Activated CD4-positive, alpha-beta T cell treated with anti-CD3 and anti-CD28 coated beads, Interleukin-2, amount 10 ng/mL, durations not matched to agents 7 days and 5 days (primary cell): ENCODE measurements at regions not wholly inside any gene's neighbourhood (a gene's known extent, or its start where the extent isn't known, plus 50 kb on each side); places are given as distances from the start of the nearest gene placed in this dataset.
"Not testable (repeated sequence)": the region's sequence is repeated elsewhere in the genome, so short reads cannot be mapped to it uniquely, and the experiment has no call there.

Experiments used
- CTCF ChIA-PET: fragments of 350-600 bp; sonication (Branson Sonifier 250); formaldehyde crosslinking; loops from one replicate; lab custom pipeline; 2021; ENCODE audit warnings: antibody characterized with exemption; lab: Charles Lee
- POLR2A ChIA-PET: fragments of 350-600 bp; sonication (Branson Sonifier 250); formaldehyde crosslinking; loops from one replicate; lab custom pipeline; 2021; ENCODE audit warnings: antibody characterized with exemption; lab: Charles Lee
- DNase-seq: peaks from one replicate; pipeline ENCODE4 v3.0.0-alpha.2; 2020
- H3K27ac Mint-ChIP-seq: one replicate; pipeline ENCODE4 v1.8.0; 2021; ENCODE audit warnings: mild to moderate bottlenecking, moderate library complexity, mixed read lengths
- H3K27me3 Mint-ChIP-seq: one replicate; pipeline ENCODE4 v1.8.0; 2021; ENCODE audit warnings: mixed read lengths
- H3K36me3 Mint-ChIP-seq: one replicate; pipeline ENCODE4 v1.8.0; 2021; ENCODE audit warnings: low read depth, mixed read lengths
- H3K4me1 Mint-ChIP-seq: one replicate; pipeline ENCODE4 v1.8.0; 2021; ENCODE audit warnings: mixed read lengths
- H3K4me3 Mint-ChIP-seq: one replicate; pipeline ENCODE4 v1.8.0; 2021; ENCODE audit warnings: mild to moderate bottlenecking, moderate library complexity, mixed read lengths
- H3K9me3 Mint-ChIP-seq: one replicate; pipeline ENCODE4 v1.8.0; 2021; ENCODE audit warnings: mixed read lengths

DNA sequence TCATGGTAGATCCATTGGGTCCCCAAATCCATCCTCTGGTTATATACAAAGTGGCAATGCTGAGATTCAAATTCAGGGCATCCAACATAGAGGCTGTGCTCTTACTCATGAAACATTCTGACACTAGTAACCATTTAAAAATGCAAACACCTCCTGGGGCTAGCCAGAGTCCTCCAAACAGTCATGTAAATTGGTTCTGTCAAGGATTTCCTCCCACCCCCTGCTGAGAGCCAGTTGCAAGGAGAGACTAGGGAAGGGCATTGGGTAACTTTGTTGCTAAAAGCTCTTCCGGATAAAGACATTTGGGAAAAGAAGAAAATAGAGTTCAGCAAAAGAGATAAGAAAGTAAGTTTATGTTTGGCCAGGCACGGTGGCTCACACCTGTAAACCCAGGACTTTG lies 58.3 kb downstream of the ART5 start:
- H3K4me3 Mint-ChIP-seq, H3K9me3 Mint-ChIP-seq, H3K4me1 Mint-ChIP-seq, CTCF ChIA-PET, POLR2A ChIA-PET, H3K27ac Mint-ChIP-seq, DNase-seq, H3K36me3 Mint-ChIP-seq: not testable (repeated sequence)
- H3K27me3 Mint-ChIP-seq: peaks cover 52% of the 10 kb centered on the region

- peaks cover 44% of the 10 kb centered on the region for H3K27me3 Mint-ChIP-seq
- H3K36me3 Mint-ChIP-seq, H3K9me3 Mint-ChIP-seq, CTCF ChIA-PET, H3K27ac Mint-ChIP-seq, H3K4me1 Mint-ChIP-seq, DNase-seq, POLR2A ChIA-PET: not testable (repeated sequence)
- H3K4me3 Mint-ChIP-seq: peak overlapping the region; percentile 8
Measured at GRCh38 chr11:3581389-3581725, 60.4 kb downstream of the ART5 start.

- POLR2A ChIA-PET, H3K4me3 Mint-ChIP-seq: not testable (repeated sequence)
- peaks cover 44% of the 10 kb centered on the region for H3K27me3 Mint-ChIP-seq
Measured at GRCh38 chr11:3580487-3581388, 61.1 kb downstream of the ART5 start.

DNA sequence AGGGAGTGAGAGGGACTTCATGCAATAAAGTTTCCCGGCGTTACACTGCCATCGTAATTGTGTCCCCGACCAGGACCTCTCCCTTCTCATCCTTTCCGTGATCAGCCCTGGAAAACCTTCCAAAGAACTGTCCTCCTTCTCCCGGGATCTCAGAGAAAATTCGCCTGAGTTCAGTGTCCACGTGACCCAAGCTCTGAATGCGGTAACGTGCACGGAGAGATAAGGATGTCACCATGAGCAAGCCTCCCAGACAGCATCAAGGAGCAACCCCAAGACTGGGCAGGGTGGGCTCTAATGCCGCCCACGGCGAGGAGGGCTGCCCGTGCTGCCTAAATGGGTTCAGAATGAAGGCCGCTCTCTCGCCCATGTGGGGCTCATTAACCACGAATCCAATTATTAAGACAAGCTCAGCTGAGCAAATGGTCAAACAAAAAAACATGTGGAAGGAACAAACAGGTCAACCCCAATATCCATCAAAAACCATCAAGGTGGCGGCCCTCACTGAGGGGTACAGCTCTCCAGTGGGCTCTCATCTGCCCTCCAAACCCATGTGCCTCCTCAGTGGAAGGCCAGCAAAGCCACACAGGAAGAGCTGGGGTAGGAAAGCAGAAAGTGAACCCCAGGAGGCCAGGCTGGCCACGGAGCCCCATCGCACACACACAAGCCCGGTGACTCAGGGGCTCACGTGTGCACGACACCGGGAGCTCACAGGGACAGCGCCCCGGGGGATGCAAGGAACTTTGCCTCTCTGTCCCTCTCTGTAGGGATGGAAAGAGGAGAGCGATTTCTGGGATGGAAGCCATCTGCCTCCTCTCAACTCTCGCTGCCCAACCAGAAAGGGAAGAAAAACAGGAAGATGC lies 62.0 kb downstream of the ART5 start:
- H3K9me3 Mint-ChIP-seq, H3K36me3 Mint-ChIP-seq, CTCF ChIA-PET, H3K4me1 Mint-ChIP-seq, DNase-seq, POLR2A ChIA-PET, H3K4me3 Mint-ChIP-seq: not testable (repeated sequence)
- H3K27ac Mint-ChIP-seq: peak overlapping the region; percentile 31
- peaks cover 39% of the 10 kb centered on the region for H3K27me3 Mint-ChIP-seq

More at GRCh38 chr11:3580487-3581388, 61.1 kb downstream of the ART5 start:
- CTCF ChIA-PET, H3K4me1 Mint-ChIP-seq, H3K27ac Mint-ChIP-seq, H3K9me3 Mint-ChIP-seq, H3K36me3 Mint-ChIP-seq: not testable (repeated sequence)
- DNase-seq: peak; percentile 45

DNA sequence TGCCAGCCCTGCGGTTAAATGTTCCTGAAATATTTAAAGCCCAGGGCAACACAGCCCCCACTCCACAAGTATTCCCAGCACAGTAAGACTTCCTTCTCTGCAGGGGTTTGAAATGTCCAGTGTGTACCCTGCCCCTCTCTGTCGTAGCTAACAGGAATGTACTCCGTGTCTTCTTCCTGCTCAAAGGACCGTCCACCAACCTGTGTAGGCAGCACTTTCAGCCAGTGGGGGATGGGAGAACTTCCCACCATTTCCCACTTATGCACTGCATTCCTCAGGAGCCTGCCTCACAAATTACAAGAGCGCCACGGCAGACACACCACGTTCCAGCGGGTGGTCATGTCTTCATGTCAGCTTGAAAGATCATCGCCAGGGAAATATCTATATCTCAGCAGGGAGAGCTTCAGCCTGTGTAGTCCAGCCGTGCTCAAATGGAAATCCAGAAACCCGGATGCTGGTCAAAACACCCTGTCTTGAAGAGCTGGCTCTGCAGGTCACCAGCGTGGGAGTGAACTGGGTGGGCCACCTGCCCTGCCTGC lies 65.7 kb downstream of the ART5 start:
- H3K4me1 Mint-ChIP-seq, H3K9me3 Mint-ChIP-seq, H3K4me3 Mint-ChIP-seq, CTCF ChIA-PET, DNase-seq, POLR2A ChIA-PET, H3K36me3 Mint-ChIP-seq, H3K27ac Mint-ChIP-seq: not testable (repeated sequence)
- H3K27me3 Mint-ChIP-seq: peaks cover 14% of the 10 kb centered on the region

DNA sequence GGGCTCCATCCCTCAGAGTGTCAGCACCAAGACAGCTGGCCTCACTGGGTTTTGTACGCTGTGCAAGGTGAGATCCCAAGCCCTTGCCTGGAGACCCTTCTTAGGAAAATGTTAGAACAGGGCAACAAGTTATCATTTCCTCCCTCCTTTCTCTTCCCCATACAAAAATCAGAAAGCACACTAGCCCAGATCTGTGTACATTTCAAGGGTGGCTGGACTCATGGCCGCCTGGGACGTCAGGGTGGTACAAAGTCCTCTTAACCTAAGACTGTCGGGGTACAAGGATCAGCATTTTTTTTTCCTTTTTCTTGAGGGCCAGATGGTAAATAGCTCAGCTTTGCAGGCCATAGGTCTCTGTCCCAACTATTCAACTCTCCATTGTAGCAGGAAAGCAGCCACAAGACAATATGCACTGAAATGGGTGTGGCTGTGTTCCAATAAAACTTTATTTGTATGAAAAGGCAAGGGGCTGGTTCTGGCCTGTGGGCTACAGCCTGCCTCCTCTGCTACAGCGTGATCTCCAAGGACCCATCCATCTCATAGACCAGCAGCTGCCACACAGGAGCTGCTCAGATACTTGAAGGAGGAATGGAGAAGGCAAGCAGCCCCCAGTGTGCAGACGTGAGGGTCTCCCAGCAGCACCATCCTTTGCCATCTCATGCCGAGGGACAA lies 68.7 kb downstream of the ART5 start:
- H3K27me3 Mint-ChIP-seq, H3K27ac Mint-ChIP-seq, H3K4me1 Mint-ChIP-seq, CTCF ChIA-PET, POLR2A ChIA-PET, H3K36me3 Mint-ChIP-seq, H3K4me3 Mint-ChIP-seq, H3K9me3 Mint-ChIP-seq, DNase-seq: not testable (repeated sequence)

DNA sequence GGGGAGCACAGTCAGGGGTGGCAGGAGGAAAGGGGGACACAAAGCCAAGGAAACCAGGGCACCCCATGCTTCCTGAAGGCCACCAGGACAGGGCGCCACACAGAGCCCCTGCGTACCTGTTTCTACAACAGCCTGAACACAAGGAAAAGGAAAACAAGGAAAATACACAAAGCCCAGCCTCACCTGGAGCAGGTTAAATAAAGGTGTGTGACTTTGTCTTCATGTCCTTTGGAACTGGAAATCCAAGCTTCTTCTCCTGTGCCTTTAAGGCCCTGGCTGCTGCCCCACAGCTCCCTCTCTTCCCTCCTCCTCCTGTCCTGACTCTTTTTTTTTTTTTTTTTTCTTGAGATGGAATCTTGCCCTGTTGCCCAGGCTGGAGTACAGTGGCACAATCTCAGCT lies 70.0 kb downstream of the ART5 start:
- H3K4me3 Mint-ChIP-seq, H3K27me3 Mint-ChIP-seq, H3K36me3 Mint-ChIP-seq, CTCF ChIA-PET, H3K27ac Mint-ChIP-seq, POLR2A ChIA-PET, DNase-seq, H3K9me3 Mint-ChIP-seq, H3K4me1 Mint-ChIP-seq: not testable (repeated sequence)

DNA sequence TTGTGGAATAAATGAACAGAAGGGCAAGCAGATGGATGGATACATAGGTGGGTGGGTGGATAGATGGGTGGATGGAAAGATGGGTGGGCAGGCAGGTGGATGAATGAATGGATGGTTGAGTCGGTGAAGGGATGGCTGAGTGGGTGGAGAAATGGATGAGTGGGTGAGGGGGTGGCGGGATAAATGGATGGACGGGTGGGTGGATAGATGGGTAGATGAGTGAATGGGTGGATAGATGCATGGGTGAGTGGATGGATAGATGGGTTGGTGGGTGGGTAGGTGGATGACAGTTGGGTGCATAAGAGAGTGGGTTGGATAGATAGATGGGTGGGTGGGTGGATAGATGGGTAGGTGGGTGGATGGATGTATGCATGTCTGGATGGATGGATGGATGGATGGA lies 76.0 kb downstream of the ART5 start:
- CTCF ChIA-PET, H3K27me3 Mint-ChIP-seq, POLR2A ChIA-PET, DNase-seq, H3K4me3 Mint-ChIP-seq, H3K36me3 Mint-ChIP-seq, H3K9me3 Mint-ChIP-seq, H3K27ac Mint-ChIP-seq, H3K4me1 Mint-ChIP-seq: not testable (repeated sequence)

GRCh38 chr11:3564383-3564782 lies 77.4 kb downstream of the ART5 start:
- H3K9me3 Mint-ChIP-seq, CTCF ChIA-PET, H3K27me3 Mint-ChIP-seq, H3K4me3 Mint-ChIP-seq, H3K4me1 Mint-ChIP-seq, H3K36me3 Mint-ChIP-seq, POLR2A ChIA-PET, DNase-seq, H3K27ac Mint-ChIP-seq: not testable (repeated sequence)

DNA sequence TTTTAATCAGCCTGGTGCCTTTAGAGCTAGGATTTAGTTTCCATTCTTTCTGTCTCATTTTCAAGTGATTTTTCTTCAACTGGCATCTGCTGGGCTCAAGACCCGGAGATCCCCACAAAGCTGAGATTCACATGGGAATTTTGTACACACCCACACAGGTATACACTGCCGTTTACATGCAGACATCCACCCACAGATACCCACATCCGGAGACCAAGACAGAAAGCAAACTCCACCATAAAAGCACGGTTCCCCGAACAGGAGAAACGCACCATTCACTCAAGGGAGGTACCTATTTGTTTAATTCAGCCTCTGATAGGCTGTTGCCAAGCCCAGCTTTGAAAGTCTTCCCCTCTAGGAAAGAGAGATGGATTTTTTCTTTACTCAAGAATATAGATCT lies 87.2 kb downstream of the ART5 start:
- Mint-ChIP-seq H3K27me3 (peaks cover 10% of the 10 kb centered on the region), H3K4me3 (peak overlapping the region; percentile 48), H3K27ac (peak overlapping the region; percentile 82)
- H3K4me1 Mint-ChIP-seq, POLR2A ChIA-PET, H3K9me3 Mint-ChIP-seq, CTCF ChIA-PET, H3K36me3 Mint-ChIP-seq: not testable (repeated sequence)
- DNase-seq: peak; percentile 11

GRCh38 chr11:3544990-3545389 lies 96.8 kb downstream of the ART5 start:
- CTCF ChIA-PET, H3K9me3 Mint-ChIP-seq, DNase-seq, H3K4me1 Mint-ChIP-seq, H3K36me3 Mint-ChIP-seq, POLR2A ChIA-PET: not testable (repeated sequence)
- Mint-ChIP-seq H3K27me3 (peaks cover 16% of the 10 kb centered on the region), H3K27ac (peak overlapping the region; percentile 73), H3K4me3 (peak overlapping the region; percentile 36)

GRCh38 chr11:3538220-3538619 lies 103.6 kb downstream of the ART5 start:
- POLR2A ChIA-PET, H3K4me1 Mint-ChIP-seq, H3K4me3 Mint-ChIP-seq, CTCF ChIA-PET, H3K36me3 Mint-ChIP-seq, DNase-seq, H3K27ac Mint-ChIP-seq: not testable (repeated sequence)
- H3K9me3 Mint-ChIP-seq: peaks cover 11% of the 10 kb centered on the region
- H3K27me3 Mint-ChIP-seq: peaks cover 21% of the 10 kb centered on the region

- CTCF ChIA-PET, H3K4me3 Mint-ChIP-seq, H3K4me1 Mint-ChIP-seq, H3K27ac Mint-ChIP-seq, H3K36me3 Mint-ChIP-seq, POLR2A ChIA-PET, DNase-seq: not testable (repeated sequence)
- Mint-ChIP-seq H3K27me3 (peaks cover 18% of the 10 kb centered on the region), H3K9me3 (peaks cover 11% of the 10 kb centered on the region)
Measured at GRCh38 chr11:3537254-3537653, 104.5 kb downstream of the ART5 start.
